Posterior cingulate gyrus (tissue), 11 donors: ENCODE measurements at regions not wholly inside any gene's neighbourhood (a gene's known extent, or its start where the extent isn't known, plus 50 kb on each side); places are given as distances from the start of the nearest gene placed in this dataset.
A peak's percentile ranks its signal among the peaks of the same experiment; 100 is the strongest.

ENCODE experiments used
- DNase-seq, 10 donors: peaks; one replicate each; pipeline versions ENCODE4 v3.0.0 to v3.0.0-alpha.2; 2020 to 2021; ENCODE audit warnings: mixed read lengths in 3 of 10
- intact Hi-C: fragments of 100-400 bp; cut with DNase I; formaldehyde crosslinking; loops from one replicate; pipeline ENCODE4 v1.15.1; 2023

GRCh38 chr2:49553658-49554057 is 399.3 kb upstream of the FSHR start:
- DNase-seq = no peak
- intact Hi-C loops = no loop called here

DNA sequence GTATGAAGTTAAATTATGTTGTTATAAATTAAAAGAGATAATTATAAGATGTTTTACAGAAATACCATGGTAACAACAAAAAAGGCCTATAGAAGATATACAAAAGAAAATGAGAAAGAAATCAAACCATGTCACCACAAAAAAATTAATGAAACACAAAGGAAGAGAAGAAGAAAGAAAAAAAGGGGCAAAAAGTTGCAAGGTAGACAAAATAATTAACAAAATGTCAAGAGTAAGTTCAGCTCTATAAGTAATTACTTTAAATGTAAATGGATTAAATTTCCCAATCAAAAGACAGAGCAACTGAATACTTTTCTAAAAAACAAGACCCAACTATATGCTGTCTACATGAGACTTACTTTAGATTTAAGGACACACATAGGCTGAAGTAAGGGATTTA is 378.4 kb upstream of the FSHR start:
- DNase-seq = no peak
- intact Hi-C loops = no loop called here

DNA sequence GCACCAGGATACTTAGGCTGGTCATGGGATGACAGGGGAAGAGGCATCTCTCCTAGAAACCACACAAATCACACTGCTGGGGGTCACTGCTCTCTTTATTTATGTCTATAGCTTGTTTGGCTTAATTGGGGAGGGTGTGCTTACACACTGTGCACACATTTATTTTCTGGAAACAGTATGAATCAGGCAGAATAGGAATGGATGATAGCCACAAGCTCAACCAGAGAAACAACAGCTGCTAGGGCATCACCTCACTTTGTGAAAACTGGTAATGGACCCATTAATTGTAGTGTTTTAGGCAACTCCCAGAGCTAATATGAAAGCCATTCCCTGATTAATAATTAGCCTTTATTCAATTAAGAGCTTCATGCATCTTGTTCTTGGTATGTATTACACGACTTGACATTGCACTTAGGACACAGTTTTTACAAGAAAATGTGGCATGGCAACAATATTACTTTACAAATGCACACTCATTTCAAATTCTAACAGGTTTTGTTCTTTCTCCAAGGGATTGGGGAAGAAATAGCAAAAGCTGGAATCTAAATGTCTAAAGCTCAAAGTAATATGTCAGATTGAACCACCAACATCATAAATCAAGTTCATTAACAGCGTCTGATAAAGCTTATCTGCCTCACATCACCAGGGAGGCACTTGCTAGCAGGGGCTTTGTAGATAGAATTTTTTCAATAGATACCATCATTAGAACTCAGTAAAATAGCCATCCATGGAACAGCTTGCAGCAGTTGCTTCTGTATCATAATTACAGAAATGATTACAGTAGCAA is 361.9 kb upstream of the FSHR start:
- intact Hi-C loops = no loop called here

GRCh38 chr2:49514201-49514600 is 359.9 kb upstream of the FSHR start:
- DNase-seq = no peak

More for the DNA sequence above, 361.9 kb upstream of the FSHR start:
- DNase-seq = no peak

GRCh38 chr2:49490710-49491109 is 336.4 kb upstream of the FSHR start:
- DNase-seq = peak in 3 of 10 donors; percentile 14 to 59 (median 38)

More at GRCh38 chr2:49514201-49514600, 359.9 kb upstream of the FSHR start:
- intact Hi-C loops = no loop called here

DNA sequence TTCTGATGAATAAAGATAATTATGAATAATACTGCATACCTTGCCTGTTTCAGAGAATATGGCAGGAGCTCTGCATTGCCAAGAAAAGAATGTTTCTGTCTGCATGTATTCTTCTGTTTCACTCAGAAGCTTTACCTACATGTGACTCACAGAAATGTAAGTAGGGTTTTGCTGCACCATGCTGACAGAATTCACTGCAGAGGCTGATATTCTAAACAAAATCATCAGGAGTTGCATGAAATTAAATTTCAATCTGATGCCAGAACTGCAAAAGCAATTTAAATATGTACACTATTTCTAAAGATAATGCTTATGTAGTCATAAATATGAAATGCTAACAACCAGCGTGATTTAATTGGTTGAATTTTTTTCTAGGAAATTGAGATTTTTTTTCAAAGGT is 332.8 kb upstream of the FSHR start:
- intact Hi-C loops = no loop called here

More at GRCh38 chr2:49490710-49491109, 336.4 kb upstream of the FSHR start:
- intact Hi-C loops = no loop called here

DNA sequence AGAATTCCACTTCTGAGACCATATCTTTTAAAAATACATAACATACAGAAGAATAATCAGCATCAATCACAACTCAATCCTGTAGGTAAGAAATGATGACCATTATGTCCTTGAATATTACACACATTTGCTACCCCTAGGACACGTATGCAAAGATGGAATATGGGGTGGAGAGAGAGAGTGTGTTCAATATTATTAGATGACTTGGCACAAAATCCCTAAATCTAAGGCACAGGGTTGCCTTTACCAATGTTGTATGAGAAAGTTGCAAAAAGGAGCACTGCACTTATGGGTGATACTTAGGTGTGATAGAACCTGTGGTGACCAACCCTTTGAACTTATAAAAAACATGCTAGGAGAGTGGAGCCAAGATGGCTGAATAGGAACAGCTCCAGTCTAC is 326.2 kb upstream of the FSHR start:
- intact Hi-C loops = no loop called here
- no peak for DNase-seq

More for the DNA sequence above, 332.8 kb upstream of the FSHR start:
- no peak for DNase-seq

DNA sequence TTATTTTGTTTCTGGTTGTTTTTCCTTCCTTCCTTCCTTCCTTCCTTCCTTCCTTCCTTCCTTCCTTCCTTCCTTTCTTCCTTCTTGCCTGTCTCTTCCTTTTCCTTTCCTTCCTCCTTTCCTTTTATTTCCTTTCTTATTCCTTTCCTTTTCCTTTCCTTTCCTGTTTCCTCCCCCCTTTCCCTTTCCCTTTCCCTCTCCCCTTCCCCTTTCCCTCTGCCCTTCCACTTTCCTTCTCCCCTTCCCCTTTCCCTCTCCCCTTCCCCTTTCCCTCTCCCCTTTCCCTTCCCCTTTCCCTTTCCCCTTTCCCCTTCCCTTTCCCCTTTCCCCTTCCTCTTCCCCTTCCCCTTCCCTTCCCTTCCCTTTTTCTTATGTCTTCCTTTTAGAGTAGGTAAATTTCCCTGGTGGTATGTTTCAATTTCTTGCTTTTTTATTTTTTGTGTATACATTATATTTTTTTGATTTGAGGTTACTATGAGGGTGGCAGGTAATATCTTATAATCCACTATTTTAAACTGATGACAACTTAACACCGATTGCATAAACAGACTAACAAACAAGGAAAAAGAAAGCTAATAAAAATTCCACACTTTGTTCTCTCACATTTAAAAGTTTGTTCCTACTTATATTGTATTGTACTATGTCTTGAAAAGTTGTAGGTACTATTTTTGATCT is 311.0 kb upstream of the FSHR start:
- intact Hi-C loops = no loop called here
- DNase-seq = no peak

DNA sequence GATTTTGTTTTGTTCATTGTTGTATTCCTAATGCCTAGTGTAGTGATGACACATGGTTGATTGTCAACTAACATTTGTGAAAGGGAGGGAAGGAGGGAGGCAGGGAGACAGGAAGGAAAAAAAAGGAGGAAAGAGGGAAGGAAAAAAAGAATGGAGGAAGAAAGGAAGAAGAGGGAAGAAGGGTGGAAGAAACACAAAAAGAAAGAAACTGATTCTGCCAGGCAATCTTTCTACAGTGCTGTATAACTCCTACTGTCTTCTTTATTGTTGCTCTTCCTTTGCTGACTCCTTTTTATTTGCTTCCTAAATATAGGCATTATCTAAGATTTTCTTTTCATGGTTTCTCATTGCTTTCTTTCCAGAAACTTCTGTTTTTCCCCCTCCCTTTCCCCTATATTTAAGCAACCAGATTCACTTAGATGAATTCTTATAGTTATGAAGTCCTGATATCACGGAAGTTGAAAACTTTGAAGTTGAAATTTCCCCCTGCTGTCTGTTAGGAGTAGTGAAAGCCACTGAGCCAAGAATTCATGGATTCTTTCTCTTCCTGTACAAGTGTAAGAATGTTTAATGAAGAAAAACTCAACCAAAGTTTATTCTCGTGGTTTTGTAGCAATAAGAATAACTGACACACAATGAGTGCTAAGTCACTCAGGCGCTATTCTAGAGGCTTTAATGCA is 305.1 kb upstream of the FSHR start:
- no peak for DNase-seq
- intact Hi-C loops = no loop called here

DNA sequence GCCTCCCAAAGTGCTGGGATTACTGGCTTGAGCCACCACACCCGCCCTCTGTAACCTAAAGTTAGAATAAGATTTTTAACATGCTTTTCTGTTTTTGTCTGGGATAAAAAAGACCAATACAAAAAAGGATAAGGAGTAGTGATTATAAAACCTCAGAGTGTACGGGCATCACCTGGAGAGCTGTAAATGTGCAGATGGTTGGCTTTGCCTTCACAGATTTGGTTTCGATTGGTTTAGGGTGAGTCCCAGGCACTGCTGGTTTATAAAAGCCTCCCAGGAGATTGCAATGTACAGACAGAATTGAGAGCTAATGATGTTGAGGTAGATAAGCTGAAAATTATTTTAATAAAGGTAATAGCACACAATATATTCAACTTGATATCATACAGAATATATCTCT is 289.7 kb upstream of the FSHR start:
- no peak for DNase-seq
- intact Hi-C loops = no loop called here

GRCh38 chr2:49426996-49427395 is 272.7 kb upstream of the FSHR start:
- DNase-seq = no peak
- intact Hi-C loops = no loop called here

DNA sequence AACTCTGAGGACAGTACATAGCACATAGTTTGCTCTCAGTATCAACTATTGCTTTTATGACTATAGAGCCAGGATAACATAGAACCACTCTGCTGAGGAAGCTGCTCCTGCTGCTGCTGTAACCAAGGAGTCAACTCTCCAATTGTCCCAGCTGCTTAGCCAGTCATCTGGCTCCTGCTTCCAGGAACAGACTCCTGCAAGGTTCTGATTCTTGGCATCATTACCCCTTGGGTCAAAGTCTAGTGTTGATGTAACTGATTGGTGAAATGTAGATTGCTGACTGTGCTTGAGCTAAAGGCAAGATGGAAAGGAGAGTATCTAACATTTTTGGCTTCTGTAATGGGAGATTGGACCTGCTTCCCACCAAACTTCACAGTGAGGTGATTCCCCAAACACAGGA is 261.9 kb upstream of the FSHR start:
- intact Hi-C loops = no loop called here
- DNase-seq = no peak

GRCh38 chr2:49404108-49404507 is 249.8 kb upstream of the FSHR start:
- intact Hi-C loops = no loop called here
- DNase-seq = peak in 8 of 10 donors; percentile 20 to 81 (median 46)

GRCh38 chr2:49403637-49404036 is 249.3 kb upstream of the FSHR start:
- intact Hi-C loops = no loop called here
- DNase-seq = no peak

DNA sequence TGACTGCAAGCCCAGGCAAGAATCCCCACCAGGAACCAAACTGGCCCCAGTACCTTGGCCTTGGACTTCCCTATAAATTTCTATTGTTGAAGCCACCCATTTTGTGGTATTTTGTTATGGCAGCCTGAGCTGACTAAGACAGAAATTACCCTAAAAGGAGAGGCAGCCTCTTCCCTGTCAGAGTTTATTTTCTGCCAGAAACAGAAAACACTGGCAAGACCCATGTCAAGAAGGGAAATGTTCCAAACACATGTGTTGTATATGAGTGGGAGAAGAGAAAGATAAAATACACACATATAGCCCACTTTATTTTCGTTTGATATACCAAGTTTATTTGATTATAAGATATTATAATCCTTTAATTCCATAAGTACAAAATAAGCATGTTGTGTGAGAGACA is 225.1 kb upstream of the FSHR start:
- intact Hi-C loops = no loop called here
- DNase-seq = no peak

DNA sequence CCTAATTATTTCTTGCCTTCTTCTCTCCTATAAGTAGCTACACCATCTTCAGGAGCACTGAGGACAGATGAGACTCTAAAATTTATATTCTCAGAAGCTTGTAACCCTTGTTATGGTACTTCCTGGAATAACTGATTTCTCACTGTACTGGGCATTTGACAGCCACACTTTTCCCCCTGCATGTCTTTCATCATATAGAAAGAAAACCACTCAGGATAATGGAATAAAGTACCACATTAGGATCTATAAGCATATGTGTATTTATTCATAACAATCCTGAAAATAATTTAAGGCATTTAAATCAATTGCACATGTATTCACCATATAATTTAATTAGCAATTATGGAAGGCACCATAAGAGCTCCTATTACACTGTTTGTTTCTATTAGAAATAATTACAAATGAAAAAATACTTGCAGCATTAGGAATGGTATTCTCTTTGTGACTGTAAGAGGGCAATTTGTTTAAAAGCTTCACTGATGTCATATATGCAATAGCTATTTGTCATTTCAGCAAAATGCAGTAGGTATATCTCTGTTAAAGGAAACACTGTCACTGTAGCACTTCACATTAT is 216.9 kb upstream of the FSHR start:
- intact Hi-C loops = no loop called here
- no peak for DNase-seq

DNA sequence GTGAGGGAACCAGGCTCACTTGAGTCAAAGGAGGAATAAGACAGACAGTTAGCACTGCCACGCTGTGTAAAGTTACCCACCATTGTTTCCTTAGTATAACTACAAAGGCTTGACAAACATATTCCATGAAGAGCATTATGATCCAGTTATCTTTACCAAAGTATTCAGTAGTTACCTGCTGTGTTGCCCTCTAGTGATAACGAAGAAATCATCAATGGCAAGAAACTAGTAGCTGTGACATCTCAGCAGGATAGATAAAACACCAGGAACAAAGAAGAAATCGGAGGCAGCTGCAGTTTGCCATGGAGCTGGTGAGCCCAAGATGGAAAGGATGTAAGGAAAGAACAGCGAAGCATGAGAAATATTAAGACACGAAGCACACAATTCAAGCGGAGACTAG is 215.3 kb upstream of the FSHR start:
- intact Hi-C loops = no loop called here

DNA sequence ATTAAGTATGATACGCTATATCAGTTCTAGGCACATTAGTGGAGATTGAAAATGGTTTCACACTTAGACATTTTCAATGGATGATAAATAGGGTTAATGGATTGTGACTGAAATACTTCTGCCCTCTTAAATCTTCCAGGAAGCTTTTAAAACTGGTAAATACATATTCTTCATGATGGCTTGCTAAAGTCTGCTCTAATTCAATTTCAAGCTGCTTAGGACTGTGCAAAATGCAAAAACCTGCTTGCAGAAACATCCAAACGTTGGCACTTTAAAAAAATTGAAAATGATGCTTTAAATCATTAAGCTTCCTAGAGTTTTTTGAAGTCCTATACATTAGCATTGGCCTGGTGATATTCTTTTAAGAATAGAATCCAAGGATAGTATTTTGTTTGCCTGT is 214.8 kb upstream of the FSHR start:
- intact Hi-C loops = no loop called here
- DNase-seq = no peak

More for the DNA sequence above, 215.3 kb upstream of the FSHR start:
- no peak for DNase-seq

- intact Hi-C loops = no loop called here
- DNase-seq = no peak
Measured at GRCh38 chr2:49367003-49367402, 212.7 kb upstream of the FSHR start.

DNA sequence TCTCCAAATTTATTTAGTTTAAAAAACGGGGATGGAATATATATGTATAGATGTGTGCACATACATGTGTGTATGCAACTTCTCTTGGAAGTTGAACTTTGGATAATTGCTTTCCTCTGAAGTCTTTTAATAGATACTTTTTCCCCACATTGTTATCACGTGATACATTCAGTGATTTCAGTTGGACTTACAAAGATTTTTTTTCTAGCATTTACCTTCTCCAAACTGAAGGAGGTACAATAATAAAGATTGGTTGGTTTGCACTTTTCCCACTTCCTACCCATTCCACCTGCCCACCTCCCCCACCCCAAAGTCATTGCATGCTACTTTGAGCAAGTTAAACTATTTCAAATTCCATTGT is 206.1 kb upstream of the FSHR start:
- DNase-seq = no peak
- intact Hi-C loops = no loop called here

- DNase-seq = no peak
- intact Hi-C loops = no loop called here
Measured at GRCh38 chr2:49359721-49360406, 205.5 kb upstream of the FSHR start.
